ENCODE measurements at regions not wholly inside any gene's neighbourhood (a gene's known extent, or its start where the extent isn't known, plus 50 kb on each side); places are given as distances from the start of the nearest gene placed in this dataset.
"Not testable (repeated sequence)": the region's sequence is repeated elsewhere in the genome, so short reads cannot be mapped to it uniquely, and the experiment has no call there.

DNA sequence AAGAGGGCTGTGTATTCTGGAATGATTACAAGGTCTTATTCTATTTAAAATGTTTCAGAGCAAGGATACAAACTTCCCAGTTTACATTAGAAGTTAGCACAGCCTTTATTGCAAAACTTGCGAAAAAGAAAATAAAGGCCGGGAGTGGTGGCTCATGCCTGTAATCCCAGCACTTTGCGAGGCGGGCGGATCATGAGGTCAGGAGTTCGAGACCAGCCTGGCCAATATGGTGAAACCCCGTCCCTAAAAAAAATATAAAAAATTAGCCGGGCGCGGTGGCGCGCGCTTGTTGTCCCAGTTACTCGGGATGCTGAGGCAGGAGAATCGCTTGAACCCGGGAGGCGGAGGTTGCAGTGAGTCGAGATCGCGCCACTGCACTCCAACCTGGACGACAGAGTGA is 87.1 kb downstream of the TRIM27 start:
- H3K27me3 ChIP-seq (replicated peaks; ENCODE audit: control insufficient read depth, insufficient read depth, low read length, poor library complexity, severe bottlenecking); H3K36me3 ChIP-seq (ENCODE audit: control insufficient read depth, insufficient read depth, low read length); H3K4me1 ChIP-seq (ENCODE audit: control insufficient read depth, insufficient read depth, low read length, poor library complexity, severe bottlenecking); H3K9me3 ChIP-seq (ENCODE audit: control insufficient read depth, low read length); DNase-seq; H3K4me3 ChIP-seq (ENCODE audit: insufficient read depth, low read depth, low read length, poor library complexity, severe bottlenecking); H3K27ac ChIP-seq (ENCODE audit: insufficient read depth, low read length, poor library complexity, severe bottlenecking): not testable (repeated sequence)

DNA sequence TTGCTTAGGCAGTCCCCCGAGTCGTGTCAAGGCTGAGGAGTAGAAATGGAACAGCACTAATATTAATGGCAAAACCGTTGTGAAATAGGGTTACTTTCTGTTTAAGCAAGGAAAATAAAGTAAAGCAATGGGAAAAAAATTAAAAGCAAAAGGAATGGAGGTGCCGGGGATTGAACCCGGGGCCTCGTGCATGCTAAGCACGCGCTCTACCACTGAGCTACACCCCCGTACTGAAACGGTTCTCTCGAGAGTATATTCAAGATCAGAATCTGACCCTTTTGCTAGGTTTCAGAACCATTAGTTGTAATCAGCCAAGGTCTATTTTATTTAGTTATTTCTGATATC is 85.5 kb downstream of the TRIM27 start:
- H3K27ac ChIP-seq (ENCODE audit: insufficient read depth, low read length, poor library complexity, severe bottlenecking) = no peak overlapping the region
- no peaks in the 10 kb centered on the region for H3K9me3 ChIP-seq (ENCODE audit: control insufficient read depth, low read length)
- no peaks in the 10 kb centered on the region for H3K36me3 ChIP-seq (ENCODE audit: control insufficient read depth, insufficient read depth, low read length)
- peaks cover 8% of the 10 kb centered on the region for H3K4me1 ChIP-seq (ENCODE audit: control insufficient read depth, insufficient read depth, low read length, poor library complexity, severe bottlenecking)
- H3K27me3 ChIP-seq (replicated peaks; ENCODE audit: control insufficient read depth, insufficient read depth, low read length, poor library complexity, severe bottlenecking) = peaks cover 2% of the 10 kb centered on the region
- peak overlapping the region; percentile 62 for H3K4me3 ChIP-seq (ENCODE audit: insufficient read depth, low read depth, low read length, poor library complexity, severe bottlenecking)
- peak; percentile 46 to 60 (median 58) for DNase-seq

DNA sequence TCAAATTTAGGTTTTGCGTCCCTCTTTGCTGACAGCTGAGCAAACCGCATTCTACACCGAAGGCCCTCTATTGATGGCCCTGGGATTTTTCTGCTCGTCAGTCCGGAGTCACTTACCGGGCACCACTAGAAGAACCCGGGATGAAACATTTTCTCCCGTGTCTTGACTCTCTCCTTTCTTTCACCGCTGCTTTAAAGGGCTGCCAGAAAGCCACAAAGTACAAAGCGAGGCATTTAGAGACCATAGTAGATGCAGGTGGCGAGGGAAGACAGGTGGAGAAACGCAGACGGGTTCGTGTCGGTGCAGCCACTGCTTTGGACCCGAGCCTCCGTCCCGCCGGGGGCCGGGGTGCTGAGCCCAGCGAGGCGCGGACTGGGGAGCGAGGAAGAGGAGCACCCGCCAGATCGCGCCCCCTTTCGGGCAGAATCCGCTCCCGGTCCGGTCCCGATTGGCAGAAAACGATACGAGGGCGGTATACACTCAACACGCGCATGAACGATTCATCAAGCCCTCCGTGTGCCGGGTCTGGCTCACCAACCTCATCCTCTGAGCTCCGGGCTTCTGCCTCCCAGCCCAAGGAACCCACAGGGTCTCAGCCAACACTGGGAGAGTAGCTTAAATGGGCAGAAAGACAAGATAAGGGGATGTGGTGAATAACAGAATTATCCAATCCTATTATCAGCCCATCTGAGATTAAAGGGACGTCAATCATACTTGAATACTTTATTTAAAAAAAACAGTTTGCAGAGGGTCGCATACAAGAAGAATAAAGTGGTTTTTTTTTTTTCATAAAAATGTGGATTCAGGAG is 84.9 kb downstream of the TRIM27 start:
- H3K4me1 ChIP-seq (ENCODE audit: control insufficient read depth, insufficient read depth, low read length, poor library complexity, severe bottlenecking) = peaks cover 8% of the 10 kb centered on the region
- H3K36me3 ChIP-seq (ENCODE audit: control insufficient read depth, insufficient read depth, low read length) = no peaks in the 10 kb centered on the region
- no peaks in the 10 kb centered on the region for H3K9me3 ChIP-seq (ENCODE audit: control insufficient read depth, low read length)
- no peaks in the 10 kb centered on the region for H3K27me3 ChIP-seq (replicated peaks; ENCODE audit: control insufficient read depth, insufficient read depth, low read length, poor library complexity, severe bottlenecking)
- peak overlapping the region; percentile 18 for H3K27ac ChIP-seq (ENCODE audit: insufficient read depth, low read length, poor library complexity, severe bottlenecking)
- H3K4me3 ChIP-seq (ENCODE audit: insufficient read depth, low read depth, low read length, poor library complexity, severe bottlenecking) = peak overlapping the region; percentile 62
- peak; percentile 52 to 64 (median 56) for DNase-seq

- H3K27me3 ChIP-seq (replicated peaks; ENCODE audit: control insufficient read depth, insufficient read depth, low read length, poor library complexity, severe bottlenecking) = no peaks in the 10 kb centered on the region
- H3K27ac ChIP-seq (ENCODE audit: insufficient read depth, low read length, poor library complexity, severe bottlenecking) = no peak overlapping the region
- H3K9me3 ChIP-seq (ENCODE audit: control insufficient read depth, low read length) = no peaks in the 10 kb centered on the region
- no peak for DNase-seq
- peaks cover 8% of the 10 kb centered on the region for H3K4me1 ChIP-seq (ENCODE audit: control insufficient read depth, insufficient read depth, low read length, poor library complexity, severe bottlenecking)
- H3K36me3 ChIP-seq (ENCODE audit: control insufficient read depth, insufficient read depth, low read length) = no peaks in the 10 kb centered on the region
- H3K4me3 ChIP-seq (ENCODE audit: insufficient read depth, low read depth, low read length, poor library complexity, severe bottlenecking) = peak overlapping the region; percentile 62
These were observed 84.2 kb downstream of the TRIM27 start for GRCh38 chr6:28839443-28840120.

DNA sequence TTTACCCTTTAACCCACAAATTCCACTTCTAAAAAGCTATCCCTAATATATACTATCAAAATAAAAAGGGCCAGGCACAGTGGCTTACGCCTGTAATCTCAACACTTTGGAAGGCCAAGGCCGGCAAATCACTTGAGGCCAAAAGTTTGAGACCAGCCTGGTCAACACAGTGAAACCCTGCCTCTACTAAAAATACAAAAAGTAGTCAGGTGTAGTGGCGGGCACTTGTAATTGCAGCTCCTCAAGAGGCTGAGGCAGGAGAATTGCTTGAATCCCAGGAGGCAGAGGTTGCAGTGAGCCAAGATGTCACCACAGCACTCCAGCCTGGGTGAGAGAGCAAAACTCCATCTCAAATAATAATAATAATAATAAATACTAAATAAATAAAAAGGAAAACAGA is 82.5 kb downstream of the TRIM27 start:
- Histone ChIP-seq H3K27me3 (replicated peaks; ENCODE audit: control insufficient read depth, insufficient read depth, low read length, poor library complexity, severe bottlenecking) (no peaks in the 10 kb centered on the region), H3K9me3 (ENCODE audit: control insufficient read depth, low read length) (no peaks in the 10 kb centered on the region), H3K27ac (ENCODE audit: insufficient read depth, low read length, poor library complexity, severe bottlenecking) (no peak overlapping the region), H3K4me1 (ENCODE audit: control insufficient read depth, insufficient read depth, low read length, poor library complexity, severe bottlenecking) (peaks cover 8% of the 10 kb centered on the region), H3K4me3 (ENCODE audit: insufficient read depth, low read depth, low read length, poor library complexity, severe bottlenecking) (no peak overlapping the region), H3K36me3 (ENCODE audit: control insufficient read depth, insufficient read depth, low read length) (no peaks in the 10 kb centered on the region)
- no peak for DNase-seq

GRCh38 chr6:28848756-28849155 is 75.0 kb downstream of the TRIM27 start:
- H3K27ac ChIP-seq (ENCODE audit: insufficient read depth, low read length, poor library complexity, severe bottlenecking); H3K4me3 ChIP-seq (ENCODE audit: insufficient read depth, low read depth, low read length, poor library complexity, severe bottlenecking); H3K27me3 ChIP-seq (replicated peaks; ENCODE audit: control insufficient read depth, insufficient read depth, low read length, poor library complexity, severe bottlenecking); H3K9me3 ChIP-seq (ENCODE audit: control insufficient read depth, low read length); H3K36me3 ChIP-seq (ENCODE audit: control insufficient read depth, insufficient read depth, low read length); H3K4me1 ChIP-seq (ENCODE audit: control insufficient read depth, insufficient read depth, low read length, poor library complexity, severe bottlenecking): not testable (repeated sequence)
- peak; percentile 11 to 28 (median 16) for DNase-seq

All from effector memory CD4-positive, alpha-beta T cell (primary cell).